HEK293 (cell line): ENCODE measurements at regions not wholly inside any gene's neighbourhood (a gene's known extent, or its start where the extent isn't known, plus 50 kb on each side); places are given as distances from the start of the nearest gene placed in this dataset.

Source experiments
- CTCF ChIA-PET: fragments of 350-600 bp; formaldehyde crosslinking; extraction: SDS; loops from one replicate; lab custom pipeline; 2021; ENCODE audit warnings: antibody characterized with exemption; lab: Yijun Ruan, JAX
- POLR2A ChIA-PET: fragments of 300-600 bp; formaldehyde crosslinking; extraction: SDS; loops from one replicate; lab custom pipeline; 2020; ENCODE audit warnings: antibody characterized with exemption, inconsistent platforms; lab: Yijun Ruan, JAX
- H3K27ac ChIP-seq: fragments of 200-500 bp; sonication (Bioruptor generic); 2 replicates; pipeline ENCODE4 v1.5.1; 2014; ENCODE audit warnings: low read depth, low read length, control low read depth, inconsistent platforms; ENCODE audit errors: extremely low read depth
- H3K36me3 ChIP-seq, 2 experiments: fragments of 200-500 bp in 1 of 2; sonication (Bioruptor generic) in 1 of 2; 1 replicate in 1 of 2; 2 replicates in 1 of 2; pipeline ENCODE4 v1.5.1; 2014 to 2017; ENCODE audit warnings: inconsistent platforms in 2 of 2, low read length in 2 of 2; ENCODE audit not compliant: control insufficient read depth in 2 of 2, insufficient read depth in 1 of 2
- H3K4me1 ChIP-seq: fragments of 200-500 bp; sonication (Bioruptor generic); 2 replicates; pipeline ENCODE4 v1.5.1; 2014; ENCODE audit warnings: mild to moderate bottlenecking, low read length, inconsistent platforms; ENCODE audit not compliant: control insufficient read depth, insufficient read depth
- H3K4me3 ChIP-seq: 2 replicates; pipeline ENCODE4 v1.5.1; 2011; ENCODE audit warnings: low read depth, mild to moderate bottlenecking, control low read depth, low read length, moderate library complexity
- H3K9me3 ChIP-seq: fragments of 200-500 bp; sonication (Bioruptor generic); 2 replicates; pipeline ENCODE4 v1.5.1; 2014; ENCODE audit warnings: low read depth, low read length, inconsistent platforms; ENCODE audit not compliant: control insufficient read depth, insufficient read depth
- KLF8 ChIP-seq: fragments of 450-650 bp; formaldehyde crosslinking; IDR thresholded peaks from 2 replicates; pipeline ENCODE4 v1.5.1; 2016; ENCODE audit warnings: missing biosample characterization, missing genetic modification characterization
- ZBTB20 ChIP-seq: fragments of 450-650 bp; formaldehyde crosslinking; IDR thresholded peaks from 2 replicates; pipeline ENCODE4 v1.5.1; 2016; ENCODE audit warnings: missing biosample characterization, missing genetic modification characterization
- ZFHX2 ChIP-seq: fragments of 450-650 bp; formaldehyde crosslinking; conservative IDR thresholded peaks from 2 replicates; pipeline ENCODE4 v1.5.1; 2016; ENCODE audit warnings: missing biosample characterization, missing genetic modification characterization
- ZFP69B ChIP-seq: fragments of 450-650 bp; formaldehyde crosslinking; IDR thresholded peaks from 2 replicates; pipeline ENCODE4 v1.5.1; 2016; ENCODE audit warnings: missing biosample characterization, missing genetic modification characterization
- ZNF112 ChIP-seq: fragments of 450-650 bp; formaldehyde crosslinking; IDR thresholded peaks from 2 replicates; pipeline ENCODE4 v1.5.0; 2017; ENCODE audit warnings: missing biosample characterization, missing genetic modification characterization
- ZNF157 ChIP-seq: fragments of 450-650 bp; formaldehyde crosslinking; IDR thresholded peaks from 2 replicates; pipeline ENCODE4 v1.5.1; 2016; ENCODE audit warnings: missing biosample characterization, missing genetic modification characterization
- ZNF221 ChIP-seq: fragments of 450-650 bp; formaldehyde crosslinking; IDR thresholded peaks from 2 replicates; pipeline ENCODE4 v1.5.1; 2017; ENCODE audit warnings: missing biosample characterization, missing genetic modification characterization, borderline replicate concordance
- ZNF24 ChIP-seq: fragments of 450-650 bp; formaldehyde crosslinking; IDR thresholded peaks from 2 replicates; pipeline ENCODE4 v1.5.1; 2016; ENCODE audit warnings: missing biosample characterization, missing genetic modification characterization
- ZNF350 ChIP-seq: fragments of 450-650 bp; formaldehyde crosslinking; IDR thresholded peaks from 2 replicates; pipeline ENCODE4 v1.5.0; 2017; ENCODE audit warnings: missing biosample characterization, mild to moderate bottlenecking, missing genetic modification characterization
- ZNF354C ChIP-seq: fragments of 450-650 bp; formaldehyde crosslinking; IDR thresholded peaks from 2 replicates; pipeline ENCODE4 v1.5.1; 2016; ENCODE audit warnings: missing biosample characterization, missing genetic modification characterization, low read depth, borderline replicate concordance
- ZNF366 ChIP-seq: fragments of 450-650 bp; formaldehyde crosslinking; conservative IDR thresholded peaks from 2 replicates; pipeline ENCODE4 v1.5.1; 2016; ENCODE audit warnings: missing biosample characterization, missing genetic modification characterization
- ZNF37A ChIP-seq: fragments of 450-650 bp; IDR thresholded peaks from 2 replicates; pipeline ENCODE4 v1.5.1; 2018; ENCODE audit warnings: missing biosample characterization, missing genetic modification characterization
- ZNF560 ChIP-seq: fragments of 450-650 bp; formaldehyde crosslinking; IDR thresholded peaks from 2 replicates; pipeline ENCODE4 v1.5.1; 2017; ENCODE audit warnings: missing biosample characterization, missing genetic modification characterization, borderline replicate concordance
- ZNF571 ChIP-seq: fragments of 450-650 bp; formaldehyde crosslinking; IDR thresholded peaks from 2 replicates; pipeline ENCODE4 v1.5.0; 2017; ENCODE audit warnings: missing biosample characterization, missing genetic modification characterization
- ZSCAN16 ChIP-seq: fragments of 450-650 bp; formaldehyde crosslinking; IDR thresholded peaks from 2 replicates; pipeline ENCODE4 v1.5.1; 2016; ENCODE audit warnings: missing biosample characterization, missing genetic modification characterization
- ZSCAN23 ChIP-seq: fragments of 450-650 bp; formaldehyde crosslinking; IDR thresholded peaks from 2 replicates; pipeline ENCODE4 v1.5.1; 2016; ENCODE audit warnings: missing biosample characterization, missing genetic modification characterization
- ZXDB ChIP-seq: fragments of 450-650 bp; formaldehyde crosslinking; IDR thresholded peaks from 2 replicates; pipeline ENCODE4 v1.5.1; 2016; ENCODE audit warnings: missing biosample characterization, missing genetic modification characterization
- TF ChIP-seq, protein P1 (sequence below): fragments of 450-650 bp; formaldehyde crosslinking; IDR thresholded peaks from 2 replicates; pipeline ENCODE4 v1.5.1; 2017; ENCODE audit warnings: missing biosample characterization, missing genetic modification characterization
- TF ChIP-seq, protein P2 (sequence below): fragments of 450-650 bp; formaldehyde crosslinking; IDR thresholded peaks from 2 replicates; pipeline ENCODE4 v1.5.1; 2016; ENCODE audit warnings: missing biosample characterization, missing genetic modification characterization
- TF ChIP-seq, protein P3 (sequence below): IDR thresholded peaks from 2 replicates; pipeline ENCODE4 v1.6.1; 2011; ENCODE audit warnings: mild to moderate bottlenecking, low read depth, low read length, borderline replicate concordance
- TF ChIP-seq, protein P4 (sequence below): fragments of 450-650 bp; formaldehyde crosslinking; IDR thresholded peaks from 2 replicates; pipeline ENCODE4 v1.5.1; 2017; ENCODE audit warnings: missing biosample characterization, mild to moderate bottlenecking, missing genetic modification characterization, moderate library complexity
- TF ChIP-seq, protein P5 (sequence below): fragments of 450-650 bp; formaldehyde crosslinking; IDR thresholded peaks from 2 replicates; pipeline ENCODE4 v1.5.1; 2016; ENCODE audit warnings: missing biosample characterization, missing genetic modification characterization
- TF ChIP-seq, protein P6 (sequence below): fragments of 450-650 bp; formaldehyde crosslinking; IDR thresholded peaks from 2 replicates; pipeline ENCODE4 v1.5.0; 2017; ENCODE audit warnings: missing biosample characterization, missing genetic modification characterization, borderline replicate concordance

DNA sequence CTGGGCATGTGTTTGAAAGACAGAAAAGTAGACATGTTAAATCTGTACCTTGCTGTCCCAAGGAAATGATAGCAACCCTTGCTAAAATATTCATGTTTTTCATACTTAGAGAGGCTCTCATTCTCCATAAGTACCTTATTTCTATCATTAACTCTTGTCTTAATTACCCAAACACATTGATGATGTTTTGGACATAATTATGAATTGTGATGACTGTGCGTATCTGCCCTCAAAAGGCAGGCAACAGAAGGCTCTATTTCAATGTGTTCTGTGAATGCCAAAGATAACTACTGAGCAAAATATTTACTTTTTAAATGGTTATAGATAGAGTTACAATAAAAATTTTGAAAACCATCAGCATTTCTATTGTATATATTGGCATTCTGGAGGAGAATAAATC lies 1263.8 kb downstream of the ZPLD1 start (continued):
- TF ChIP-seq, protein P1, sequence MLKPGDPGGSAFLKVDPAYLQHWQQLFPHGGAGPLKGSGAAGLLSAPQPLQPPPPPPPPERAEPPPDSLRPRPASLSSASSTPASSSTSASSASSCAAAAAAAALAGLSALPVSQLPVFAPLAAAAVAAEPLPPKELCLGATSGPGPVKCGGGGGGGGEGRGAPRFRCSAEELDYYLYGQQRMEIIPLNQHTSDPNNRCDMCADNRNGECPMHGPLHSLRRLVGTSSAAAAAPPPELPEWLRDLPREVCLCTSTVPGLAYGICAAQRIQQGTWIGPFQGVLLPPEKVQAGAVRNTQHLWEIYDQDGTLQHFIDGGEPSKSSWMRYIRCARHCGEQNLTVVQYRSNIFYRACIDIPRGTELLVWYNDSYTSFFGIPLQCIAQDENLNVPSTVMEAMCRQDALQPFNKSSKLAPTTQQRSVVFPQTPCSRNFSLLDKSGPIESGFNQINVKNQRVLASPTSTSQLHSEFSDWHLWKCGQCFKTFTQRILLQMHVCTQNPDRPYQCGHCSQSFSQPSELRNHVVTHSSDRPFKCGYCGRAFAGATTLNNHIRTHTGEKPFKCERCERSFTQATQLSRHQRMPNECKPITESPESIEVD (tag by site-specific recombination) = no peak

DNA sequence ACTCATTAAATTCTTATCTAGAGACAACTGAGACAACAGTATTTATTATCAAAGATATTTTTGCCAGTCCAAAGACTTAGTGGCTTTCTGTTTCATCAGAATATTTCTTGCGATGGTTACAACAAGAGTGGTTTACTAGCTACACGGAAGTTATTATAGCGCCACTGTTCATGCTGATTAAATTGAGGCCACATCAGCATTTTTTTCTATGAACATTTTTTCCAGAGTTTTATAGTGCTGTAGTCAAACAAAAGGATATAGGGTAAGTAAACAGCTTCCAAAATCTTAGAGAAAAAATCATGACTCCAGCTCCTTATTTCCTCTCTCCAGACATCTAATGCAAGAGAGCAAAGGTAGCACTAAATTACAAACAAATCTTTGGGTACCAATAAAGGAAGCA lies 1264.4 kb downstream of the ZPLD1 start:
- ChIA-PET CTCF (interaction anchor here (0.8 kb wide), 1 partner anchor 69 kb away, joined by 4 read pairs; no protein-coding TSS in a partner anchor), POLR2A (no interaction called here)
- Histone ChIP-seq H3K4me3 (no peak overlapping the region), H3K27ac (no peak overlapping the region), H3K4me1 (no peaks in the 10 kb centered on the region), H3K9me3 (no peaks in the 10 kb centered on the region), H3K36me3 (no peaks in the 10 kb centered on the region)
- TF ChIP-seq ZNF571 (tag by site-specific recombination) = no peak
- no peak for TF ChIP-seq ZFHX2
- no peak for TF ChIP-seq ZNF112 (tag by site-specific recombination)
- TF ChIP-seq ZNF24 (tag by site-specific recombination) = no peak
- TF ChIP-seq, protein P2, sequence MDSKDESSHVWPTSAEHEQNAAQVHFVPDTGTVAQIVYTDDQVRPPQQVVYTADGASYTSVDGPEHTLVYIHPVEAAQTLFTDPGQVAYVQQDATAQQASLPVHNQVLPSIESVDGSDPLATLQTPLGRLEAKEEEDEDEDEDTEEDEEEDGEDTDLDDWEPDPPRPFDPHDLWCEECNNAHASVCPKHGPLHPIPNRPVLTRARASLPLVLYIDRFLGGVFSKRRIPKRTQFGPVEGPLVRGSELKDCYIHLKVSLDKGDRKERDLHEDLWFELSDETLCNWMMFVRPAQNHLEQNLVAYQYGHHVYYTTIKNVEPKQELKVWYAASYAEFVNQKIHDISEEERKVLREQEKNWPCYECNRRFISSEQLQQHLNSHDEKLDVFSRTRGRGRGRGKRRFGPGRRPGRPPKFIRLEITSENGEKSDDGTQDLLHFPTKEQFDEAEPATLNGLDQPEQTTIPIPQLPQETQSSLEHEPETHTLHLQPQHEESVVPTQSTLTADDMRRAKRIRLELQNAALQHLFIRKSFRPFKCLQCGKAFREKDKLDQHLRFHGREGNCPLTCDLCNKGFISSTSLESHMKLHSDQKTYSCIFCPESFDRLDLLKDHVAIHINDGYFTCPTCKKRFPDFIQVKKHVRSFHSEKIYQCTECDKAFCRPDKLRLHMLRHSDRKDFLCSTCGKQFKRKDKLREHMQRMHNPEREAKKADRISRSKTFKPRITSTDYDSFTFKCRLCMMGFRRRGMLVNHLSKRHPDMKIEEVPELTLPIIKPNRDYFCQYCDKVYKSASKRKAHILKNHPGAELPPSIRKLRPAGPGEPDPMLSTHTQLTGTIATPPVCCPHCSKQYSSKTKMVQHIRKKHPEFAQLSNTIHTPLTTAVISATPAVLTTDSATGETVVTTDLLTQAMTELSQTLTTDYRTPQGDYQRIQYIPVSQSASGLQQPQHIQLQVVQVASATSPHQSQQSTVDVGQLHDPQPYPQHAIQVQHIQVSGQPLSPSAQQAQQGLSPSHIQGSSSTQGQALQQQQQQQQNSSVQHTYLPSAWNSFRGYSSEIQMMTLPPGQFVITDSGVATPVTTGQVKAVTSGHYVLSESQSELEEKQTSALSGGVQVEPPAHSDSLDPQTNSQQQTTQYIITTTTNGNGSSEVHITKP = no peak
- no peak for TF ChIP-seq ZXDB (tag by site-specific recombination)
- TF ChIP-seq ZNF366 = no peak
- TF ChIP-seq ZBTB20 (tag by site-specific recombination) = no peak
- no peak for TF ChIP-seq ZNF350 (tag by site-specific recombination)
- TF ChIP-seq ZNF560 (tag by site-specific recombination) = no peak
- no peak for TF ChIP-seq ZNF157 (tag by site-specific recombination)
- TF ChIP-seq, protein P3, sequence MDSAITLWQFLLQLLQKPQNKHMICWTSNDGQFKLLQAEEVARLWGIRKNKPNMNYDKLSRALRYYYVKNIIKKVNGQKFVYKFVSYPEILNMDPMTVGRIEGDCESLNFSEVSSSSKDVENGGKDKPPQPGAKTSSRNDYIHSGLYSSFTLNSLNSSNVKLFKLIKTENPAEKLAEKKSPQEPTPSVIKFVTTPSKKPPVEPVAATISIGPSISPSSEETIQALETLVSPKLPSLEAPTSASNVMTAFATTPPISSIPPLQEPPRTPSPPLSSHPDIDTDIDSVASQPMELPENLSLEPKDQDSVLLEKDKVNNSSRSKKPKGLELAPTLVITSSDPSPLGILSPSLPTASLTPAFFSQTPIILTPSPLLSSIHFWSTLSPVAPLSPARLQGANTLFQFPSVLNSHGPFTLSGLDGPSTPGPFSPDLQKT = no peak

DNA sequence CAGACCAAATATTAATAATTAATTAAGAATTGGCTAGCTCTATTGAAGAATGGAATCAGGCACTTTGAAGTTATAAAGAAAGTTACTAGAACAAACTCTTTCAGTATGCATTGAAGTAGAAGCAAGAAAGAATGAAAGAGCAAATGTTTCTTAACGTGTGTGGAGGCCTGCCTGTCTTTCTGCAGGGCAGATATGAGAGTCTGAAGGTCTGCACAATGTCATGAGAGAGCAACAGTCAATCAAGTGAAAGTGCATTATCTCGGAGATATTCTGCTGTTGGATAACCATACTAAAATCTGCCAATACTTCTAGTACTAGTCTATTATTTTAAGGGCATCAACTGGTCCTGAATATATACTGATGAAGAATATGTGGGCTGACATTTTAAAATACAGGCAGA lies 1270.8 kb downstream of the ZPLD1 start:
- Histone ChIP-seq H3K4me3 (no peak overlapping the region), H3K36me3 (no peaks in the 10 kb centered on the region), H3K9me3 (no peaks in the 10 kb centered on the region), H3K4me1 (no peaks in the 10 kb centered on the region), H3K27ac (no peak overlapping the region)
- POLR2A ChIA-PET = no interaction called here
- CTCF ChIA-PET = no interaction called here
- TF ChIP-seq ZNF354C (tag by site-specific recombination) (no peak), ZSCAN23 (tag by site-specific recombination) (no peak), KLF8 (tag by site-specific recombination) (no peak), ZNF37A (tag by site-specific recombination) (no peak), ZFP69B (tag by site-specific recombination) (no peak), ZSCAN16 (tag by site-specific recombination) (no peak), ZNF221 (tag by site-specific recombination) (no peak)
- TF ChIP-seq, protein P4, sequence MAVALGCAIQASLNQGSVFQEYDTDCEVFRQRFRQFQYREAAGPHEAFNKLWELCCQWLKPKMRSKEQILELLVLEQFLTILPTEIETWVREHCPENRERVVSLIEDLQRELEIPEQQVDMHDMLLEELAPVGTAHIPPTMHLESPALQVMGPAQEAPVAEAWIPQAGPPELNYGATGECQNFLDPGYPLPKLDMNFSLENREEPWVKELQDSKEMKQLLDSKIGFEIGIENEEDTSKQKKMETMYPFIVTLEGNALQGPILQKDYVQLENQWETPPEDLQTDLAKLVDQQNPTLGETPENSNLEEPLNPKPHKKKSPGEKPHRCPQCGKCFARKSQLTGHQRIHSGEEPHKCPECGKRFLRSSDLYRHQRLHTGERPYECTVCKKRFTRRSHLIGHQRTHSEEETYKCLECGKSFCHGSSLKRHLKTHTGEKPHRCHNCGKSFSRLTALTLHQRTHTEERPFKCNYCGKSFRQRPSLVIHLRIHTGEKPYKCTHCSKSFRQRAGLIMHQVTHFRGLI (tag by site-specific recombination) = no peak
- TF ChIP-seq, protein P5, sequence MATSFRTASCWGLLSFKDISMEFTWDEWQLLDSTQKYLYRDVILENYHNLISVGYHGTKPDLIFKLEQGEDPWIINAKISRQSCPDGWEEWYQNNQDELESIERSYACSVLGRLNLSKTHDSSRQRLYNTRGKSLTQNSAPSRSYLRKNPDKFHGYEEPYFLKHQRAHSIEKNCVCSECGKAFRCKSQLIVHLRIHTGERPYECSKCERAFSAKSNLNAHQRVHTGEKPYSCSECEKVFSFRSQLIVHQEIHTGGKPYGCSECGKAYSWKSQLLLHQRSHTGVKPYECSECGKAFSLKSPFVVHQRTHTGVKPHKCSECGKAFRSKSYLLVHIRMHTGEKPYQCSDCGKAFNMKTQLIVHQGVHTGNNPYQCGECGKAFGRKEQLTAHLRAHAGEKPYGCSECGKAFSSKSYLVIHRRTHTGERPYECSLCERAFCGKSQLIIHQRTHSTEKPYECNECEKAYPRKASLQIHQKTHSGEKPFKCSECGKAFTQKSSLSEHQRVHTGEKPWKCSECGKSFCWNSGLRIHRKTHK (tag by site-specific recombination) = no peak
- TF ChIP-seq, protein P6, sequence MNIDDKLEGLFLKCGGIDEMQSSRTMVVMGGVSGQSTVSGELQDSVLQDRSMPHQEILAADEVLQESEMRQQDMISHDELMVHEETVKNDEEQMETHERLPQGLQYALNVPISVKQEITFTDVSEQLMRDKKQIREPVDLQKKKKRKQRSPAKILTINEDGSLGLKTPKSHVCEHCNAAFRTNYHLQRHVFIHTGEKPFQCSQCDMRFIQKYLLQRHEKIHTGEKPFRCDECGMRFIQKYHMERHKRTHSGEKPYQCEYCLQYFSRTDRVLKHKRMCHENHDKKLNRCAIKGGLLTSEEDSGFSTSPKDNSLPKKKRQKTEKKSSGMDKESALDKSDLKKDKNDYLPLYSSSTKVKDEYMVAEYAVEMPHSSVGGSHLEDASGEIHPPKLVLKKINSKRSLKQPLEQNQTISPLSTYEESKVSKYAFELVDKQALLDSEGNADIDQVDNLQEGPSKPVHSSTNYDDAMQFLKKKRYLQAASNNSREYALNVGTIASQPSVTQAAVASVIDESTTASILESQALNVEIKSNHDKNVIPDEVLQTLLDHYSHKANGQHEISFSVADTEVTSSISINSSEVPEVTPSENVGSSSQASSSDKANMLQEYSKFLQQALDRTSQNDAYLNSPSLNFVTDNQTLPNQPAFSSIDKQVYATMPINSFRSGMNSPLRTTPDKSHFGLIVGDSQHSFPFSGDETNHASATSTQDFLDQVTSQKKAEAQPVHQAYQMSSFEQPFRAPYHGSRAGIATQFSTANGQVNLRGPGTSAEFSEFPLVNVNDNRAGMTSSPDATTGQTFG (tag by site-specific recombination) = no peak
